GM12865 (cell line): ENCODE measurements at regions not wholly inside any gene's neighbourhood (a gene's known extent, or its start where the extent isn't known, plus 50 kb on each side); places are given as distances from the start of the nearest gene placed in this dataset.
"Not testable (repeated sequence)": the region's sequence is repeated elsewhere in the genome, so short reads cannot be mapped to it uniquely, and the experiment has no call there.

ENCODE experiments used
- DNase-seq: peaks from one replicate; pipeline ENCODE4 v3.0.0; 2010; ENCODE audit warnings: low read depth
- H3K4me3 ChIP-seq: 2 replicates; pipeline ENCODE4 v1.5.1; 2011; ENCODE audit warnings: mild to moderate bottlenecking, low read depth, low read length, control low read depth
- CTCF ChIP-seq: IDR thresholded peaks from 2 replicates; pipeline ENCODE4 v1.5.1; 2011; ENCODE audit warnings: low read length, control low read depth, low read depth, inconsistent platforms; ENCODE audit not compliant: insufficient read depth; ENCODE audit errors: missing control alignments

GRCh38 chr4:27973700-27974099, 1113.1 kb downstream of the STIM2 start:
- no peak overlapping the region for H3K4me3 ChIP-seq
- no peak for TF ChIP-seq CTCF
- no peak for DNase-seq

- DNase-seq, result no peak
- no peak for TF ChIP-seq CTCF
- H3K4me3 ChIP-seq, result no peak overlapping the region
These were observed 1113.7 kb downstream of the STIM2 start for GRCh38 chr4:27974339-27974738.

DNA sequence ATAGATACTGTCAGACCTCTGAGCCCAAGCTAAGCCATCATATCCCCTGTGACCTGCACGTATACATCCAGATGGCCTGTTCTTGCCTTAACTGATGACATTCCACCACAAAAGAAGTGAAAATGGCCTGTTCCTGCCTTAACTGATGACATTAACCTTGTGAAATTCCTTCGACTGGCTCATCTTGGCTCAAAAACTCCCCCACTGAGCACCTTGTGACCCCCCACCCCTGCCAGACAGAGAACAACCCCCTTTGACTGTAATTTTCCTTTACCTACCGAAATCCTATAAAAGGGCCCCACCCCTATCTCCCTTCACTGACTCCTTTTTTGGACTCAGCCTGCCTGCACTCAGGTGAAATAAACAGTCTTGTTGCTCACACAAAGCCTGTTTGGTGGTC, 1114.2 kb downstream of the STIM2 start:
- not testable (repeated sequence) for H3K4me3 ChIP-seq, DNase-seq

- not testable (repeated sequence) for H3K4me3 ChIP-seq, DNase-seq
These were observed 1117.9 kb downstream of the STIM2 start for GRCh38 chr4:27978427-27979109.

GRCh38 chr4:27985522-27985921, 1124.9 kb downstream of the STIM2 start:
- peak; percentile 36 for DNase-seq
- no peak for TF ChIP-seq CTCF

DNA sequence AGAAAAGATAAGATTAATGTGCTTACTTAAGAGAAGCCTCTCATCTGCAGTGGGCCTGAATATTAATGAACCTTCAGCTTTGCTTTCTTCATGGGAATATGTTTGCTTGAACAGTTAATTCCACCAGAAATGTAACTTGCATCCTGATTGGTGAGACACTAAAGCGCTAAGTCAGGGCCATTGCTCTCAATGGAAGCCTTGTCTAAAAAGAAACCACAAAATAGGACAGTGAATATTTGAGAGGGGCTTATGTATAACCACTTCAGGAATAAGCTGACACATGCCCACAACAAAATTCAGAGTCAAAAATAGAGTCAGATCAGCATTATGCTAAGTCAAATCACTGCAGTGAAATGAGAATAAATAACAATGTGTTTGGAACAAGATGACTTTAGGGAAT, 1125.8 kb downstream of the STIM2 start:
- DNase-seq, result no peak
- TF ChIP-seq CTCF, result no peak
- H3K4me3 ChIP-seq, result no peak overlapping the region

More at GRCh38 chr4:27985522-27985921, 1124.9 kb downstream of the STIM2 start:
- no peak overlapping the region for H3K4me3 ChIP-seq

GRCh38 chr4:28001698-28002097, 1141.1 kb downstream of the STIM2 start:
- H3K4me3 ChIP-seq, result no peak overlapping the region
- TF ChIP-seq CTCF, result no peak
- no peak for DNase-seq

DNA sequence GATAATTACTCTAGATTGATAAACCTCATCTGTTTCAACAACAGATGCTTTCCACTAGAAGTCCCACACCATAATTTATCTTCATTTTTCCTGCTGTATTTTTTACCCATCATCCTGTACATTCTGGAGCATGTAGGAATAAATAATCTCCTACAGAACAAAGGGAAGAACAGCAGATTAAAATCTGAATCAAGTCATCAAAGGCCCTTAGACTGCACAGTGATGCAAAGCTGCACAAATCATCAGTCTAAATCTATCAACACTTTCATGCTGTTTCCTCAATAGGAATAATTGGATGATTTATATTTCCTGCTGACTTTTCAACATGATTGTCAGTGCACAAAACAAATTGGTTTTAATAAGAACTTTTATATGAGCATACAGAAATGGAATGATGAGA, 1143.9 kb downstream of the STIM2 start:
- DNase-seq, result no peak
- H3K4me3 ChIP-seq, result no peak overlapping the region
- no peak for TF ChIP-seq CTCF
